ENCODE measurements at regions not wholly inside any gene's neighbourhood (a gene's known extent, or its start where the extent isn't known, plus 50 kb on each side); places are given as distances from the start of the nearest gene placed in this dataset.

GRCh38 chr12:67927815-67928214, 61.4 kb upstream of the IFNG-AS1 start (continued):
- no peak for TF ChIP-seq SAP30 (IDR thresholded peaks at IDR 0.05; ENCODE audit: insufficient read depth, insufficient replicate concordance, low read length)

Measured in H1 (cell line).